HG03432 (cell line): ENCODE measurements at regions not wholly inside any gene's neighbourhood (a gene's known extent, or its start where the extent isn't known, plus 50 kb on each side); places are given as distances from the start of the nearest gene placed in this dataset.

Source experiments
- ATAC-seq: cut with Tn5 transposase; IDR thresholded peaks from one replicate; pipeline ENCODE4 v1.9.1; 2021; ENCODE audit warnings: mild to moderate bottlenecking, moderate library complexity; ENCODE audit not compliant: unreplicated experiment

- no peak for ATAC-seq
Measured at GRCh38 chr9:106684940-106685695, 177.8 kb upstream of the ZNF462 start.

DNA sequence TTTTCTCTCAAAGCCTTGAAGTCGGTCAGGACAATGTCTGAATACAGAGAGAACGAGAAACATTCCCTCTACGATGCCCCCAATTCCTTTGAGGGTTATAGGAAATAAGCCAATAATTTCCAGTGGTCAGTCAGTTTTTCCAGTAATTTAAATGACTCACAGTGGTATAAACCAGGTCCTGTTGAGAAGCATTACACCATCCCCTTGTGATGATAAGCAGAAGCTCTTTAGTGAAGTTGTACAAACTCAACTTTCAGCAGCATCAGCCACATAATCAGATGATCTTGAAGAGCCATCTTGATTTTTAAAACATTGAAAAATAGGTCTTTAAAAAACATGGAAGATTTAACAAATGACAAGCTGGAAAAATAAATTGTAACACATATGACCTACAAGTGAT lies 173.9 kb upstream of the ZNF462 start:
- no peak for ATAC-seq

DNA sequence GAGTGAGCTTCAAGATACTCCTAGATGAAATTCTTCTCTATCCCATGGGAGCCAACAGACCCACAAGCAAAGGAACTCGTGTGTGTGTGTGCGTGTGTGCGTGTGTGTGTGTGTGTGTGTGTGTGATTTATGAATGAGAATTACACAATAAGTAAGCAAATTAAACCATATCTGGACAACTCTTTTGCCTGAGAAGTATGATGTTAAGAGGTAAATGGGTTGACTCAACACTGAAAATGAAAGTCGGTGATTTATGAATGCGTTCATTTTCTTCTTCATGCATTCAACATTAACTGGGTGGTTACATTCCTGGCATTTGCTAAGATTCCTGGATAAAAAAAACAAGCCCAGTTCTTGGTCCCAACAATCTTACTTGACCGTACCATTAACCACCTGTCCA lies 171.3 kb upstream of the ZNF462 start:
- no peak for ATAC-seq

- ATAC-seq: no peak
Measured at GRCh38 chr9:106693558-106693957, 169.4 kb upstream of the ZNF462 start.

GRCh38 chr9:106696804-106697203 lies 166.2 kb upstream of the ZNF462 start:
- no peak for ATAC-seq

GRCh38 chr9:106697390-106697749 lies 165.6 kb upstream of the ZNF462 start:
- no peak for ATAC-seq

GRCh38 chr9:106697750-106698502 lies 165.0 kb upstream of the ZNF462 start:
- no peak for ATAC-seq

DNA sequence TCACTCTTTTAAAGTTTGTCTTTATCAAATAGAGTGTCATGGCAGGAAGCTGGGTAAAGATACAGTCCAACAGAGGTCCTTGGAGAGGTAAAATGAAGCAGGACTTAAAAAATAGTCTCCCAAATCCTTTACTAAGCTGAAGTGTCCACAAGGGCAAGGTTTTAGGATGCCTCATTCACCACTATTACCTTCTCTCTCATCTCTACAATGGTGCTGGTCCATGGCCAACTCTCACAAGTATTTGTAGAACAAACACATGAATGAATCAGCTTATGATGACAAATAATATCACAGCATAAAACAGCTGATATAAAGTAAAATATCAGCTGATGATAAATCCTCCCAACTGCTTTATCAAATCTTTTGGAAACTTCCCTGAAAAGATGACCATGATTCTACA lies 162.3 kb upstream of the ZNF462 start:
- no peak for ATAC-seq

- ATAC-seq: no peak
Measured at GRCh38 chr9:106701611-106702010, 161.4 kb upstream of the ZNF462 start.

GRCh38 chr9:106704056-106704615 lies 158.8 kb upstream of the ZNF462 start:
- ATAC-seq: no peak

- ATAC-seq: no peak
Measured at GRCh38 chr9:106707291-106707690, 155.7 kb upstream of the ZNF462 start.

DNA sequence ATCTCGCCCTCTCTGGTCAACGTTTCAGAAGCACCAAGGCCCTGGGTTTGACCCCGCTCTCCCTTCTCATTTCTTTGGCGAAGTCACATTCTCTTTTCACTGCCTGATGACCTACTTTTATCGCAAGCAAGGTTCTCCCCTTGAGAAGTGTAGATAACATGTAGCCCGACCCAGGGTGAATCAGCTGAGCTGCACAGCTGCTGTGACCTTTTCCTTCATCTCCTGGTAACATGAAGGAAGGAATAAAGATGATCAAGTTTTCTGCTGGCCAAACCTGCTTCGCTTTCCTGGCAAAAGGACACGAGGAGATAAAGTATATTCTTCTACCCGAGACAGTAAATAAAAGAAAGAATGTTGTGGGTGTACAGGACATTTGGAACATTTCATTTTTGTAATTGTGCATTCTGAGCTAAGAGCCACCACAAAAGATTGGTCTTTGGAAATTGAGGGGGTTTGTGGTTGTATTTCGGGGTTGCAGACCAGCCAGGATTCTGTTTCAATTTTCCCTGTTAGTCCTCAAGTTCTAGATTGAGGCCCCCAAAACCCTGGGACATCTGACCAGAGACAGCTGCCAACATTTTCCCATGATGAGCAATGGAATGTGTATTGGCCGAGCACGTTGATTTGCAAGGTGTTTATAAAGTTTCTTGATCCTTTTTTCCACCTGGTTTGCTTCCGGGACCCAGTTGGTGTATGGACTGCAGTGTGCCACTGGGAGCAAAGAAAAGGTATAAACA lies 155.1 kb upstream of the ZNF462 start:
- no peak for ATAC-seq

DNA sequence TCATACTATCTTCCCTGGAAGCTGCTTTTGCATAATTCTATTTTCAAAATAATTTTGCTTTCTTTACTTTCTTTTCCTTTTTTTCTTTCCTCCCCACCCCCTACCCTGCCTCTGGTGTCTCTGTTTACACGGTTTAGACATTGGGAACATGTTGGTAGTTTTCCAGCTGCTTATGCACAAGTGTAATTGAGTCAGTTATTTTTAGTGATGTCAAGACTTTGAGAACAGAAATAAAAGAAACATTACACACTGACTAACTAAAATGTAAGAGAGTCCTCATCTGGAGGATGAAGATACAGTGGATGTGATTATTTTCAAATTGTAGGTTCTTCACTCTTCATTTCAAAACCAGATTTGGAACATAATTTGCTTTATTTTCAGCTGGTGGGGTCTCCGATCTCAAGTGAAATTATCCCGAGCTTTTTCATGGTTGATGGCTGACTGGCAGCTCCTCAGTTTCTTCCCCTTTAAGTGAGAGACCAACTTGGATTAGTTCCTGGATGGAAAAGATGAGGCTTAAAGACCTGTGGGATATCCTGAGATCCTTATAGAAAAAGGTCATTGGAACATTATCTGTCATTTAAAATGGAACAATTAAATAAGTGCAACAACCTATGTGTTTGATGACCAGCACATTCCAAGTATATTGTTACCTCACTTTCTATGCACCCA lies 154.4 kb upstream of the ZNF462 start:
- no peak for ATAC-seq

DNA sequence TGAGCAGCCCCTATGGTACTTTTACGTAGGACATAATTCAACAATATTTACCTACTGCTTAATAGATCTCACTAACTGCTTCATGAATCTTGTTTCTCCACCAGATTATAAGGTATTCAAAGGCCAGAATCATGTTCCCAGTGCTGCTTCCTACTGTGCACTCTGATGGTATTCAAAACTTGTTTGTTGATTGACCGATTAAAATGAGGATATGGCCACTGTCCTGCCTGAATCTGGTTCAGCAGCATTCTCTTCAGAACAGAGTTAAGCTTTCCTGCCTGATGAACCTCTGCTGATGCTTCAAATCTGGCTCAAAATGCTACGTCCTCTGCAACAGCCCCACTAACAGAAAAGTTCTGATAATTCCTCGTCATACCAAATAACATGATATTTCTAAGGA lies 150.7 kb upstream of the ZNF462 start:
- no peak for ATAC-seq

DNA sequence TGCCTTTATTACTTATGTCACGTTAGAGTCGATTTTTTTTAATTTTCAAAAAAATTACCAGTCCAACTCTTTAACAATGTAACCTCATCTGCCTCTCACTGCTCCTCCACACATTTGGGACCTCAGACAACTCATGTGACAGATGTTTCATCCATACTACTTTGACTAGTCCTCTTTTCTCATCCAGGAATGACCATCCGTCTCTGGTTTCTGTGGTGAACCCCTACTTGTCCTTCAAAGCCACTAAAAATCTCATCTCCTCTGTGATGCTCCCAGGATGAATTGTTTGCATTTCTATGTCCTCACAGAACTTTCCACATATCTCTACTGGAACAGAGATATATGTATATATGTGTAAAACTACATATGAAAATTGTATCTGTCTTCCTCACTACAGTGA lies 149.8 kb upstream of the ZNF462 start:
- ATAC-seq: no peak

DNA sequence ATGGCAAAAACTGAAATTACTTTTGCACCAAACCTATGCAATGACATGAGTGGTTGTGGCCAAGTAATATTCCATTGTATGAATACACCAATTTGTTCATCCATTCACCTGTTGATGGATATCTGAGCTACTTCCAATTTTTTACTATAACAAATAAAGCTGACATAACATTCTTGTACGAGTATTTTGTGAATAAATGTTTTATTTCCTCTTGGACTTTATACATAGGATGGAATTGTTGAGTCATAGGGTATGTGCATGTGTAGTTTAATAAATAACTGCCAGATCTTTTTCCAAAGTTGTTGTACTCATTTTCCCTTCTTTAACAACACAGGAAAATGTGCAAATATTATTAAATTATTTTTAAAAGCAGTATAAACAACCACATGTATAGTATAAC lies 146.1 kb upstream of the ZNF462 start:
- ATAC-seq: no peak

- no peak for ATAC-seq
Measured at GRCh38 chr9:106717686-106718085, 145.3 kb upstream of the ZNF462 start.

DNA sequence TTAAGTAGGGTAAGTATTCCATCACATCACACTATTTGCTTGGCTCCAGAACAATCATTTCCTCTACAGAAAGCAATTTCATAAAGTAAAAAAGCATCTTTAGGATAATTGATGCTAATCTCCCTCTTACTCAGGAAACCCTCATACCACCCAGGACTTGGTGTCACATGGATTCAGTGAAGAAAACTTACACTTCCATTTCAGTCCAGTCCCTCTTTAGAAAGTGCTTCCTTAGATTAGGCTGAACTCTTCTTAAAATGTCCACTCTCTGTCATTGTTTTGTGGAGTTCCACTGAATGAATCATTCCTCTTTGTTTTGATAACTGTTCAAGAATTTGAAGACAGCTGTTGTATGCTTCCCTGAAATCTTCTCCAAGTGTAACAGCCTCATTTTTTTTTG lies 144.0 kb upstream of the ZNF462 start:
- ATAC-seq: no peak

GRCh38 chr9:106722051-106722753 lies 140.8 kb upstream of the ZNF462 start:
- no peak for ATAC-seq

- ATAC-seq: no peak
Measured at GRCh38 chr9:106723926-106724325, 139.0 kb upstream of the ZNF462 start.
